ENCODE measurements at regions not wholly inside any gene's neighbourhood (a gene's known extent, or its start where the extent isn't known, plus 50 kb on each side); places are given as distances from the start of the nearest gene placed in this dataset.
"Not testable (repeated sequence)": the region's sequence is repeated elsewhere in the genome, so short reads cannot be mapped to it uniquely, and the experiment has no call there.

GRCh38 chr5:6094180-6094579 lies 284.2 kb downstream of the MED10 start:
- DNase-seq; H3K9me3 ChIP-seq (ENCODE audit: control insufficient read depth, low read depth, low read length); H3K27ac ChIP-seq (ENCODE audit: low read length); H3K4me3 ChIP-seq (ENCODE audit: low read length); H3K36me3 ChIP-seq (ENCODE audit: control insufficient read depth, insufficient read depth, low read length); H3K4me1 ChIP-seq (ENCODE audit: control insufficient read depth, insufficient read depth, low read length); H3K27me3 ChIP-seq (ENCODE audit: control insufficient read depth, insufficient read depth, low read length): not testable (repeated sequence)
- no CpG with 5 or more reads among the region's 1 CpG for WGBS (ENCODE audit: insufficient coverage, low lambda C conversion rate)

DNA sequence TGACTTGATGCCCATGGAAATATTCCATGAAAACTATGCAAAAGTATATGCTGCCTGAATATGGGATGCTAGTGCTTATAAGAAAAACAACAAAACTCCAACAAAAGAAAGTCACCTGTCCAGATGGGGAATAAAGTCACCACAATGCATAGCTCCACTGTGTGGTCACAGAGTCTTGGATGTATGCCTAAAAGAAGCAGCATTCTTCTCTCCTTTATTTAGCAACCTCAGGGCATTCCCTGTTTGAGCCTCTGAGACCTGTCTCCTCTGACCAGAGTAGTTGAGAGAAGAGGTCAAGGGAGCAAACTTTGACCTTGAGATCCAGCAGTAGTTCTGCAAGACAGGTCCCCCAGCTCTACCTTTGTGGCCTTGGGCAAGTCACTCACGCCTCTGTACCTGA lies 287.5 kb downstream of the MED10 start:
- H3K4me3 ChIP-seq (ENCODE audit: low read length) = no peak overlapping the region
- H3K9me3 ChIP-seq (ENCODE audit: control insufficient read depth, low read depth, low read length) = no peaks in the 10 kb centered on the region
- no peaks in the 10 kb centered on the region for H3K36me3 ChIP-seq (ENCODE audit: control insufficient read depth, insufficient read depth, low read length)
- H3K27ac ChIP-seq (ENCODE audit: low read length) = no peak overlapping the region
- DNase-seq = no peak
- H3K4me1 ChIP-seq (ENCODE audit: control insufficient read depth, insufficient read depth, low read length) = no peaks in the 10 kb centered on the region
- no peaks in the 10 kb centered on the region for H3K27me3 ChIP-seq (ENCODE audit: control insufficient read depth, insufficient read depth, low read length)
- WGBS (ENCODE audit: insufficient coverage, low lambda C conversion rate) = no CpG with 5 or more reads among the region's 1 CpG

GRCh38 chr5:6090079-6090654 lies 288.2 kb downstream of the MED10 start:
- Histone ChIP-seq H3K36me3 (ENCODE audit: control insufficient read depth, insufficient read depth, low read length) (no peaks in the 10 kb centered on the region), H3K27me3 (ENCODE audit: control insufficient read depth, insufficient read depth, low read length) (no peaks in the 10 kb centered on the region), H3K4me3 (ENCODE audit: low read length) (no peak overlapping the region), H3K27ac (ENCODE audit: low read length) (no peak overlapping the region), H3K9me3 (ENCODE audit: control insufficient read depth, low read depth, low read length) (no peaks in the 10 kb centered on the region), H3K4me1 (ENCODE audit: control insufficient read depth, insufficient read depth, low read length) (no peaks in the 10 kb centered on the region)
- whole genome bisulfite sequencing (ENCODE audit: insufficient coverage, low lambda C conversion rate) = 88% methylated on average over 2 of the region's 6 CpGs
- DNase-seq = no peak

- no peak overlapping the region for H3K4me3 ChIP-seq (ENCODE audit: low read length)
- no peaks in the 10 kb centered on the region for H3K27me3 ChIP-seq (ENCODE audit: control insufficient read depth, insufficient read depth, low read length)
- H3K9me3 ChIP-seq (ENCODE audit: control insufficient read depth, low read depth, low read length) = no peaks in the 10 kb centered on the region
- no peaks in the 10 kb centered on the region for H3K4me1 ChIP-seq (ENCODE audit: control insufficient read depth, insufficient read depth, low read length)
- H3K36me3 ChIP-seq (ENCODE audit: control insufficient read depth, insufficient read depth, low read length) = no peaks in the 10 kb centered on the region
- no peak overlapping the region for H3K27ac ChIP-seq (ENCODE audit: low read length)
- WGBS (ENCODE audit: insufficient coverage, low lambda C conversion rate) = 90% methylated on average over 2 of the region's 2 CpGs
- DNase-seq = no peak
Observed at GRCh38 chr5:6088706-6089105, 289.6 kb downstream of the MED10 start.

DNA sequence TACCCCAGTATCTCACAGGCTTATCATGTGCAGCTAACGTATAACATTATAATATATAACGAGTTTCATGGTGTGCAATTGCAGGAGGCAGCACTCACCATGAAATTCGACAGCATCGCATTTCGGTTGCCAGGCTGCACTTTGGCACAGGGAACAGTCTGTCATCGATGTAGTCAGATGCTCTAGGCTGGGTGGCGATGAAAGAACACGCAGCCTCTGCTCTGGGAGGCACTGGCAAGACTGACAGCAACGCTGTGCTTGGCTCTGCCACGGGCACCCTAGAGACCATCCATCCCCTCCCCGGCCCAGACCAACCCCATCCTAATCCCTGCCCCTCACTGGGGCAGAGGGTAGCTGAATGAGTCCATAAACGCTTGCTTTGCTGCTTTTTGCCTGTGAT lies 290.8 kb downstream of the MED10 start:
- no peaks in the 10 kb centered on the region for H3K36me3 ChIP-seq (ENCODE audit: control insufficient read depth, insufficient read depth, low read length)
- no peak overlapping the region for H3K27ac ChIP-seq (ENCODE audit: low read length)
- no peaks in the 10 kb centered on the region for H3K27me3 ChIP-seq (ENCODE audit: control insufficient read depth, insufficient read depth, low read length)
- no peak overlapping the region for H3K4me3 ChIP-seq (ENCODE audit: low read length)
- H3K4me1 ChIP-seq (ENCODE audit: control insufficient read depth, insufficient read depth, low read length) = no peaks in the 10 kb centered on the region
- no CpG with 5 or more reads among the region's 12 CpGs for WGBS (ENCODE audit: insufficient coverage, low lambda C conversion rate)
- DNase-seq = no peak
- no peaks in the 10 kb centered on the region for H3K9me3 ChIP-seq (ENCODE audit: control insufficient read depth, low read depth, low read length)

- Histone ChIP-seq H3K36me3 (ENCODE audit: control insufficient read depth, insufficient read depth, low read length) (no peaks in the 10 kb centered on the region), H3K27ac (ENCODE audit: low read length) (no peak overlapping the region), H3K27me3 (ENCODE audit: control insufficient read depth, insufficient read depth, low read length) (no peaks in the 10 kb centered on the region), H3K4me3 (ENCODE audit: low read length) (no peak overlapping the region), H3K4me1 (ENCODE audit: control insufficient read depth, insufficient read depth, low read length) (no peaks in the 10 kb centered on the region), H3K9me3 (ENCODE audit: control insufficient read depth, low read depth, low read length) (no peaks in the 10 kb centered on the region)
- 100% methylated on average over 1 of the region's 4 CpGs for WGBS (ENCODE audit: insufficient coverage, low lambda C conversion rate)
- no peak for DNase-seq
Observed at GRCh38 chr5:6086871-6087270, 291.5 kb downstream of the MED10 start.

- H3K27ac ChIP-seq (ENCODE audit: low read length) = no peak overlapping the region
- DNase-seq = no peak
- no peaks in the 10 kb centered on the region for H3K27me3 ChIP-seq (ENCODE audit: control insufficient read depth, insufficient read depth, low read length)
- no peaks in the 10 kb centered on the region for H3K36me3 ChIP-seq (ENCODE audit: control insufficient read depth, insufficient read depth, low read length)
- no peaks in the 10 kb centered on the region for H3K9me3 ChIP-seq (ENCODE audit: control insufficient read depth, low read depth, low read length)
- H3K4me1 ChIP-seq (ENCODE audit: control insufficient read depth, insufficient read depth, low read length) = no peaks in the 10 kb centered on the region
- no CpG with 5 or more reads among the region's 9 CpGs for WGBS (ENCODE audit: insufficient coverage, low lambda C conversion rate)
- no peak overlapping the region for H3K4me3 ChIP-seq (ENCODE audit: low read length)
Observed at GRCh38 chr5:6085341-6085860, 292.9 kb downstream of the MED10 start.

DNA sequence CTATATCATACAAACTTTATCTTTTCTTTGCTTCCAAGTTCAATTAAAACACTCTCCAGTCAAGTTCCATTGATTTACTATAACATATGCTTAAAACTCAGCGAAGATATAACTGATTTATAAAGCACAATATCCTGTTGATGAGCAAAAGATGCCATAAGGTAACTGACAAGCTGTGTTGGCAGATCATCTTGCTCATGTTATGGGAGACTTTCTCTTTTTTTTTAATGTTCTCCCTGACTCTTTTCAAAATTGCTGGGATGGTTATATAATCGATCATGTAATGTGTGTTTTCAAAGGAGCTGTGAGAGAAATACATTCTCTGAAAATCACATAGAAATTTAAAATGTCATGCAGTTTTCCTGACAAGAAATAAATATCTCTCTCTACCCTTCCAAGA lies 293.5 kb downstream of the MED10 start:
- DNase-seq = no peak
- Histone ChIP-seq H3K36me3 (ENCODE audit: control insufficient read depth, insufficient read depth, low read length) (no peaks in the 10 kb centered on the region), H3K9me3 (ENCODE audit: control insufficient read depth, low read depth, low read length) (no peaks in the 10 kb centered on the region), H3K4me1 (ENCODE audit: control insufficient read depth, insufficient read depth, low read length) (no peaks in the 10 kb centered on the region), H3K4me3 (ENCODE audit: low read length) (no peak overlapping the region), H3K27ac (ENCODE audit: low read length) (no peak overlapping the region), H3K27me3 (ENCODE audit: control insufficient read depth, insufficient read depth, low read length) (no peaks in the 10 kb centered on the region)
- WGBS (ENCODE audit: insufficient coverage, low lambda C conversion rate) = no CpG with 5 or more reads among the region's 2 CpGs

- Histone ChIP-seq H3K27ac (ENCODE audit: low read length) (no peak overlapping the region), H3K9me3 (ENCODE audit: control insufficient read depth, low read depth, low read length) (no peaks in the 10 kb centered on the region), H3K4me3 (ENCODE audit: low read length) (no peak overlapping the region), H3K27me3 (ENCODE audit: control insufficient read depth, insufficient read depth, low read length) (no peaks in the 10 kb centered on the region), H3K36me3 (ENCODE audit: control insufficient read depth, insufficient read depth, low read length) (no peaks in the 10 kb centered on the region), H3K4me1 (ENCODE audit: control insufficient read depth, insufficient read depth, low read length) (no peaks in the 10 kb centered on the region)
- no peak for DNase-seq
- no CpG with 5 or more reads among the region's 8 CpGs for WGBS (ENCODE audit: insufficient coverage, low lambda C conversion rate)
Observed at GRCh38 chr5:6084376-6084775, 294.0 kb downstream of the MED10 start.

GRCh38 chr5:6083311-6083978 lies 294.9 kb downstream of the MED10 start:
- no peak for DNase-seq
- WGBS (ENCODE audit: insufficient coverage, low lambda C conversion rate) = 0% methylated on average over 1 of the region's 11 CpGs

DNA sequence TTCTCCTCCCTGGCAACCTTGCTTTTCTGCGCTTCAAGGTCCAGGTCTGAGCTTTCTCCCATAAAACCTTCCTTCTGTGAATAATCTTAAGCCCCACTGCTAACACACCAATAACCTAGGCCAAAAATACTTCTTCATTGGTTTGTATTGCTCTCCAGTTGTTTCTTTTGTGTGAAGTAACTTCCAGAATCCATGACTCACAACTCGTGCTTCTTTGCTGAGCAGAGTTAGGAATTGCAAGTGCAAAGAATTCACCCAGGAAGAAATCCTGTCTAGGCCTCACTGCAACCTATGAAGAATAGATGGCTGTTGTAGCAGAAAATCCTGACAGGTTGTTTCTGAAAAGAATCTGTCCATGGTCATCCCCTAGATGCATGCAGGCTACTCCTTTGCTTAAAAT lies 295.7 kb downstream of the MED10 start:
- no peak for DNase-seq
- Histone ChIP-seq H3K9me3 (ENCODE audit: control insufficient read depth, low read depth, low read length) (no peaks in the 10 kb centered on the region), H3K4me1 (ENCODE audit: control insufficient read depth, insufficient read depth, low read length) (no peaks in the 10 kb centered on the region), H3K27ac (ENCODE audit: low read length) (no peak overlapping the region), H3K36me3 (ENCODE audit: control insufficient read depth, insufficient read depth, low read length) (no peaks in the 10 kb centered on the region), H3K4me3 (ENCODE audit: low read length) (no peak overlapping the region), H3K27me3 (ENCODE audit: control insufficient read depth, insufficient read depth, low read length) (no peaks in the 10 kb centered on the region)
- 100% methylated on average over 1 of the region's 2 CpGs for WGBS (ENCODE audit: insufficient coverage, low lambda C conversion rate)

More at GRCh38 chr5:6083311-6083978, 294.9 kb downstream of the MED10 start:
- no peaks in the 10 kb centered on the region for H3K4me1 ChIP-seq (ENCODE audit: control insufficient read depth, insufficient read depth, low read length)
- no peaks in the 10 kb centered on the region for H3K36me3 ChIP-seq (ENCODE audit: control insufficient read depth, insufficient read depth, low read length)
- H3K27ac ChIP-seq (ENCODE audit: low read length) = no peak overlapping the region
- no peak overlapping the region for H3K4me3 ChIP-seq (ENCODE audit: low read length)
- no peaks in the 10 kb centered on the region for H3K27me3 ChIP-seq (ENCODE audit: control insufficient read depth, insufficient read depth, low read length)
- H3K9me3 ChIP-seq (ENCODE audit: control insufficient read depth, low read depth, low read length) = no peaks in the 10 kb centered on the region

All from large intestine (tissue), 3 donors.